ENCODE measurements at regions not wholly inside any gene's neighbourhood (a gene's known extent, or its start where the extent isn't known, plus 50 kb on each side); places are given as distances from the start of the nearest gene placed in this dataset.

DNA sequence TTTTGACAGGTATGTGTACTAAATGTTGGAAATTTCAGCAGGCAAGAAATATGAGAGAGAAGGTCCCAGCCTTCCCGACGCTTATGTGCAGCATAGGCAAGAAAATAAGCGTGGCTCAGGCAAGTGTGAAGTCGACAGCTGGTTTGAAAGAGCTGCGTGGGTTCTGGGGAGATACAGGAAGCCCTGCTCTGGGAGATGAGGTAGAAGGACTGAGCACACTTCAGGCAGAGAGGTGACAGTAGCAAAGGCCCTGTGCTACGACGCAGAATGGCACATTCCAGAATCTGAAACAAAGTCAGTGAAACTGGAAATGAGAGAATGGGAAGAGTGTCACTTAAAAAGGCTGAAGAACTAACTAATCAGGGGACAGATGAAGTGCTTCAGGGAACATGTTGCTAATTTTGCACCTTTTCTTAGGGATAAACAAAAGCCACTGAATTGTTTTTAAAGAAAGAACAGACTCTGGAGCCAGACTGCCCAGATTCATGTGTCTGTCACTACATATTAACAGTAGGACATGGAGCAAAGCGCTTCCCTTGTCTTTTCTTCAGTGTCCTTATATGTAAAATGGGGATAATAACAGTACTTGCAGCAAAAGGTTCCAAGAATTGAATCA lies 160.1 kb downstream of the SPRY2 start:
- H3K4me1 ChIP-seq (ENCODE audit: control insufficient read depth in 4 of 4, insufficient read depth in 4 of 4, low read length in 3 of 4), result no peaks in the 10 kb centered on the region
- no peaks in the 10 kb centered on the region for H3K9me3 ChIP-seq (ENCODE audit: control insufficient read depth in 4 of 4, low read length in 3 of 4)
- H3K36me3 ChIP-seq (ENCODE audit: control insufficient read depth in 4 of 4, insufficient read depth in 3 of 4, low read depth in 1 of 4, low read length in 3 of 4), result no peaks in the 10 kb centered on the region
- H3K4me3 ChIP-seq (ENCODE audit: low read depth in 1 of 3, low read length in 3 of 3), result no peak overlapping the region
- WGBS, result 90% methylated on average over 8 of the region's 8 CpGs
- no peaks in the 10 kb centered on the region for H3K27me3 ChIP-seq (ENCODE audit: control insufficient read depth in 4 of 4, insufficient read depth in 4 of 4, low read length in 3 of 4)
- no peak for DNase-seq (ENCODE audit: low spot score)
- no peak overlapping the region for H3K9ac ChIP-seq (ENCODE audit: low read depth in 1 of 2, low read length in 2 of 2)
- no peak for TF ChIP-seq FOXA1 (IDR thresholded peaks at IDR 0.05)
- TF ChIP-seq NR2F2 (IDR thresholded peaks at IDR 0.05), result no peak
- TF ChIP-seq GABPA (IDR thresholded peaks at IDR 0.05 in 1 of 2, conservative IDR thresholded peaks at IDR 0.05 in 1 of 2), result no peak
- TF ChIP-seq RXRA (IDR thresholded peaks at IDR 0.05), result no peak
- TF ChIP-seq EGR1 (IDR thresholded peaks at IDR 0.05; ENCODE audit: low read depth in 2 of 2), result no peak
- no peak for TF ChIP-seq SP1 (IDR thresholded peaks at IDR 0.05)
- no peak for TF ChIP-seq RAD21 (IDR thresholded peaks at IDR 0.05)
- TF ChIP-seq, protein P1, sequence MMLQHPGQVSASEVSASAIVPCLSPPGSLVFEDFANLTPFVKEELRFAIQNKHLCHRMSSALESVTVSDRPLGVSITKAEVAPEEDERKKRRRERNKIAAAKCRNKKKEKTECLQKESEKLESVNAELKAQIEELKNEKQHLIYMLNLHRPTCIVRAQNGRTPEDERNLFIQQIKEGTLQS (IDR thresholded peaks at IDR 0.05), result no peak
- TF ChIP-seq ZBTB33 (IDR thresholded peaks at IDR 0.05), result no peak
- TF ChIP-seq HNF4A (conservative IDR thresholded peaks at IDR 0.05), result no peak
- no peak for TF ChIP-seq HNF4G (IDR thresholded peaks at IDR 0.05)
- no peak overlapping the region for H3K27ac ChIP-seq (ENCODE audit: low read depth in 1 of 2, low read length in 2 of 2)

DNA sequence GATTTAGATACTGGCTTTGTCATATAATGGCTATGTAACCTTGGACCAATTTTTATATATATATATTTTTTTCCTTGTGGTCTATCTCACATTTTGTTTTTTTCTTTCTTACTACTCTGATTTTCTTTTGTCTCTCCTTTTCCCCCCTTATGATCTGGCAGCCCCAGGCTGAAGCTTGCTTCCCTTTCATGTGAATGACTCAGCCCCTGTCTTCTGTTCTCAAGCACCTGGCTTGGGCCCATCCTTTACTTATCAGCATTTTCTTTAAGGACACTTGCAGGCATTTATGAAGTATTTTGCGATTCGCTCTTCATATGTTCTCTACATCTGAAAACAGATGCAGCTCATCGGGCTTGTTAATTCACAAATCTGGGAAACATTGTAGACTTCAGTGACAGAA lies 163.6 kb downstream of the SPRY2 start:
- DNase-seq (ENCODE audit: low spot score), result no peak
- no peaks in the 10 kb centered on the region for H3K27me3 ChIP-seq (ENCODE audit: control insufficient read depth in 4 of 4, insufficient read depth in 4 of 4, low read length in 3 of 4)
- H3K9ac ChIP-seq (ENCODE audit: low read depth in 1 of 2, low read length in 2 of 2), result no peak overlapping the region
- WGBS, result 95% methylated on average over 3 of the region's 3 CpGs
- TF ChIP-seq YY1 (IDR thresholded peaks at IDR 0.05), result no peak
- TF ChIP-seq ZBTB33 (IDR thresholded peaks at IDR 0.05), result no peak
- TF ChIP-seq HNF4G (IDR thresholded peaks at IDR 0.05), result no peak
- no peak for TF ChIP-seq MAX (IDR thresholded peaks at IDR 0.05)
- no peak for TF ChIP-seq SP1 (IDR thresholded peaks at IDR 0.05)
- TF ChIP-seq GABPA (IDR thresholded peaks at IDR 0.05 in 1 of 2, conservative IDR thresholded peaks at IDR 0.05 in 1 of 2), result no peak
- no peak for TF ChIP-seq FOXA2 (IDR thresholded peaks at IDR 0.05)
- no peak for TF ChIP-seq TAF1 (conservative IDR thresholded peaks at IDR 0.05)
- TF ChIP-seq, protein P1 (IDR thresholded peaks at IDR 0.05), result no peak
- TF ChIP-seq FOXA1 (IDR thresholded peaks at IDR 0.05), result no peak
- no peak for TF ChIP-seq NR2F2 (IDR thresholded peaks at IDR 0.05)
- TF ChIP-seq RAD21 (IDR thresholded peaks at IDR 0.05), result no peak
- H3K4me1 ChIP-seq (ENCODE audit: control insufficient read depth in 4 of 4, insufficient read depth in 4 of 4, low read length in 3 of 4), result no peaks in the 10 kb centered on the region
- H3K27ac ChIP-seq (ENCODE audit: low read depth in 1 of 2, low read length in 2 of 2), result no peak overlapping the region
- H3K4me3 ChIP-seq (ENCODE audit: low read depth in 1 of 3, low read length in 3 of 3), result no peak overlapping the region
- no peaks in the 10 kb centered on the region for H3K9me3 ChIP-seq (ENCODE audit: control insufficient read depth in 4 of 4, low read length in 3 of 4)
- H3K36me3 ChIP-seq (ENCODE audit: control insufficient read depth in 4 of 4, insufficient read depth in 3 of 4, low read depth in 1 of 4, low read length in 3 of 4), result no peaks in the 10 kb centered on the region

Data from liver (tissue), 7 donors.